BLaER1 treated with 17β-estradiol and CSF1 and Interleukin-3, amounts not matched to agents 10 nM and 100 nM (cell line): ENCODE measurements at regions not wholly inside any gene's neighbourhood (a gene's known extent, or its start where the extent isn't known, plus 50 kb on each side); places are given as distances from the start of the nearest gene placed in this dataset.

Source experiments
- H3K27ac ChIP-seq, 11 experiments: shearing (Covaris generic); formaldehyde crosslinking; 2 replicates each; pipeline ENCODE4 v1.8.1; 2022
- H3K27me3 ChIP-seq, 11 experiments: shearing (Covaris generic); formaldehyde crosslinking; 2 replicates each; pipeline ENCODE4 v1.8.1; 2022
- H3K36me3 ChIP-seq, 11 experiments: shearing (Covaris generic); formaldehyde crosslinking; 2 replicates each; pipeline ENCODE4 v1.8.1; 2022
- H3K4me1 ChIP-seq, 10 experiments: shearing (Covaris generic); formaldehyde crosslinking; 2 replicates each; pipeline ENCODE4 v1.8.1; 2022
- H3K4me2 ChIP-seq, 11 experiments: shearing (Covaris generic); formaldehyde crosslinking; 2 replicates each; pipeline ENCODE4 v1.8.1; 2022
- H3K4me3 ChIP-seq, 10 experiments: shearing (Covaris generic); formaldehyde crosslinking; 2 replicates each; pipeline ENCODE4 v1.8.1; 2022
- H3K9ac ChIP-seq, 11 experiments: shearing (Covaris generic); formaldehyde crosslinking; 2 replicates each; pipeline ENCODE4 v1.8.1; 2022
- H3K9me3 ChIP-seq, 11 experiments: shearing (Covaris generic); formaldehyde crosslinking; replicated peaks in 1 of 11; 2 replicates each; pipeline ENCODE4 v1.8.1; 2022
- H4K20me1 ChIP-seq, 11 experiments: shearing (Covaris generic); formaldehyde crosslinking; 2 replicates each; pipeline ENCODE4 v1.8.1; 2022
- Cebpa-rat ChIP-seq, 11 experiments: shearing (Covaris generic); IDR thresholded peaks; 2 replicates each; pipeline ENCODE4 v1.8.1; 2022

- no peak overlapping the region for H3K27ac ChIP-seq
- no peaks in the 10 kb centered on the region for H3K36me3 ChIP-seq
- no peaks in the 10 kb centered on the region for H4K20me1 ChIP-seq
- H3K27me3 ChIP-seq: no peaks in the 10 kb centered on the region
- H3K9ac ChIP-seq: no peak overlapping the region
- H3K4me2 ChIP-seq: peak overlapping the region in 2 of 11 experiments; percentile 13 to 15; a peak in 1 of 22 replicates
- H3K4me3 ChIP-seq: no peak overlapping the region
- no peak for TF ChIP-seq Cebpa-rat (IDR thresholded peaks at IDR 0.05)
- no peaks in the 10 kb centered on the region; a peak in 2 of 22 replicates for H3K9me3 ChIP-seq
- H3K4me1 ChIP-seq: peaks cover 0 to 7% (median 0%) of the 10 kb centered on the region in 10 experiments; a peak in 2 of 20 replicates
Observed at GRCh38 chr5:63262185-63262981, 683.8 kb downstream of the LRRC70 start.

GRCh38 chr5:63261695-63262094 lies 683.1 kb downstream of the LRRC70 start:
- H3K4me1 ChIP-seq: peaks cover 0 to 7% (median 0%) of the 10 kb centered on the region in 10 experiments; a peak in 2 of 20 replicates
- no peak overlapping the region for H3K4me2 ChIP-seq
- no peak overlapping the region for H3K4me3 ChIP-seq
- no peaks in the 10 kb centered on the region; a peak in 2 of 22 replicates for H3K9me3 ChIP-seq
- H3K9ac ChIP-seq: no peak overlapping the region
- H4K20me1 ChIP-seq: no peaks in the 10 kb centered on the region
- H3K27me3 ChIP-seq: no peaks in the 10 kb centered on the region
- no peaks in the 10 kb centered on the region for H3K36me3 ChIP-seq
- H3K27ac ChIP-seq: no peak overlapping the region
- TF ChIP-seq Cebpa-rat (IDR thresholded peaks at IDR 0.05): no peak

GRCh38 chr5:63255594-63255993 lies 677.0 kb downstream of the LRRC70 start:
- no peaks in the 10 kb centered on the region; a peak in 1 of 22 replicates for H4K20me1 ChIP-seq
- H3K4me1 ChIP-seq: no peaks in the 10 kb centered on the region
- H3K27ac ChIP-seq: no peak overlapping the region
- H3K4me2 ChIP-seq: no peak overlapping the region
- no peaks in the 10 kb centered on the region for H3K36me3 ChIP-seq
- no peaks in the 10 kb centered on the region for H3K27me3 ChIP-seq
- no peak overlapping the region for H3K9ac ChIP-seq
- no peaks in the 10 kb centered on the region; a peak in 2 of 22 replicates for H3K9me3 ChIP-seq
- no peak for TF ChIP-seq Cebpa-rat (IDR thresholded peaks at IDR 0.05)
- no peak overlapping the region for H3K4me3 ChIP-seq

GRCh38 chr5:63250939-63251338 lies 672.3 kb downstream of the LRRC70 start:
- Histone ChIP-seq H3K9ac (no peak overlapping the region), H3K36me3 (no peaks in the 10 kb centered on the region), H3K4me2 (no peak overlapping the region), H3K9me3 (no peaks in the 10 kb centered on the region), H3K27me3 (no peaks in the 10 kb centered on the region), H3K4me3 (no peak overlapping the region), H3K4me1 (no peaks in the 10 kb centered on the region), H4K20me1 (no peaks in the 10 kb centered on the region; a peak in 1 of 22 replicates), H3K27ac (no peak overlapping the region)
- TF ChIP-seq Cebpa-rat (IDR thresholded peaks at IDR 0.05): no peak

GRCh38 chr5:63249960-63250359 lies 671.3 kb downstream of the LRRC70 start:
- H4K20me1 ChIP-seq: no peaks in the 10 kb centered on the region; a peak in 1 of 22 replicates
- no peaks in the 10 kb centered on the region for H3K27me3 ChIP-seq
- no peaks in the 10 kb centered on the region for H3K4me1 ChIP-seq
- no peak overlapping the region for H3K4me3 ChIP-seq
- no peak overlapping the region for H3K27ac ChIP-seq
- no peak overlapping the region for H3K9ac ChIP-seq
- H3K4me2 ChIP-seq: no peak overlapping the region
- no peak for TF ChIP-seq Cebpa-rat (IDR thresholded peaks at IDR 0.05)
- no peaks in the 10 kb centered on the region for H3K9me3 ChIP-seq
- no peaks in the 10 kb centered on the region for H3K36me3 ChIP-seq

GRCh38 chr5:63247651-63248050 lies 669.0 kb downstream of the LRRC70 start:
- Histone ChIP-seq H3K4me3 (no peak overlapping the region), H4K20me1 (no peaks in the 10 kb centered on the region; a peak in 1 of 22 replicates), H3K9ac (no peak overlapping the region), H3K4me2 (no peak overlapping the region), H3K27me3 (no peaks in the 10 kb centered on the region), H3K4me1 (no peaks in the 10 kb centered on the region), H3K36me3 (no peaks in the 10 kb centered on the region), H3K27ac (no peak overlapping the region), H3K9me3 (peaks cover 0 to 6% (median 0%) of the 10 kb centered on the region in 11 experiments; a peak in 1 of 22 replicates)
- TF ChIP-seq Cebpa-rat (IDR thresholded peaks at IDR 0.05): no peak

GRCh38 chr5:63245271-63245670 lies 666.7 kb downstream of the LRRC70 start:
- H3K36me3 ChIP-seq: no peaks in the 10 kb centered on the region
- no peaks in the 10 kb centered on the region for H3K4me1 ChIP-seq
- no peaks in the 10 kb centered on the region for H3K27me3 ChIP-seq
- no peak overlapping the region for H3K27ac ChIP-seq
- no peak overlapping the region for H3K4me3 ChIP-seq
- H3K9me3 ChIP-seq: peaks cover 0 to 6% (median 0%) of the 10 kb centered on the region in 11 experiments; a peak in 1 of 22 replicates
- no peak overlapping the region for H3K9ac ChIP-seq
- no peaks in the 10 kb centered on the region for H4K20me1 ChIP-seq
- no peak overlapping the region for H3K4me2 ChIP-seq
- TF ChIP-seq Cebpa-rat (IDR thresholded peaks at IDR 0.05): no peak

- Histone ChIP-seq H3K4me1 (no peaks in the 10 kb centered on the region), H3K27ac (no peak overlapping the region), H4K20me1 (no peaks in the 10 kb centered on the region), H3K27me3 (no peaks in the 10 kb centered on the region), H3K4me2 (no peak overlapping the region), H3K36me3 (no peaks in the 10 kb centered on the region), H3K9me3 (peaks cover 0 to 6% (median 0%) of the 10 kb centered on the region in 11 experiments; a peak in 1 of 22 replicates), H3K9ac (no peak overlapping the region), H3K4me3 (no peak overlapping the region)
- TF ChIP-seq Cebpa-rat (IDR thresholded peaks at IDR 0.05): no peak
Observed at GRCh38 chr5:63240063-63240755, 661.6 kb downstream of the LRRC70 start.

GRCh38 chr5:63233911-63234310 lies 655.3 kb downstream of the LRRC70 start:
- Histone ChIP-seq H3K9ac (no peak overlapping the region), H3K27me3 (no peaks in the 10 kb centered on the region), H3K4me2 (no peak overlapping the region), H3K27ac (no peak overlapping the region), H3K9me3 (no peaks in the 10 kb centered on the region), H3K36me3 (no peaks in the 10 kb centered on the region), H3K4me3 (no peak overlapping the region), H3K4me1 (no peaks in the 10 kb centered on the region), H4K20me1 (no peaks in the 10 kb centered on the region)
- TF ChIP-seq Cebpa-rat (IDR thresholded peaks at IDR 0.05): no peak
